ENCODE measurements at regions not wholly inside any gene's neighbourhood (a gene's known extent, or its start where the extent isn't known, plus 50 kb on each side); places are given as distances from the start of the nearest gene placed in this dataset.

DNA sequence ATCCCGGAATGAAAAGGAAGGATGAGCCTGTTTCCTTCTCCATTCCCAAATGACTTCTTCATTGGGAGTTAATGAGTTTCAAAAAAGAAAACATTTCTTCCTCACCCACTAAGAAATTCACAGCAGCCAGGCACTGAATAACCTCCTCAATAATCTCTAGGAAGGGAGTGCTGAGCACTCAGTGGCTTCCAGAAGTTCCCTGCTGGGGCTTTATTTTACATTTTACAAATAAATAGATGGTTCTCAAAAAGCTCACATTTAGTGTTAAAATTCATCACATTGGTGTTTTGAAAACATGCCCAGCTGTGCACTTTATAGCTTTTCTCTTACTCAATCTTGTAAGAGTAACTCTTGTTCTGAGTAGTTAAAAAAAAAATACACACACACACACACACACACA is 148.9 kb upstream of the PFKP start:
- Histone ChIP-seq H3K4me1 (ENCODE audit: control insufficient read depth in 4 of 4, insufficient read depth in 4 of 4, low read length in 3 of 4) (no peaks in the 10 kb centered on the region), H3K36me3 (ENCODE audit: control insufficient read depth in 4 of 4, insufficient read depth in 3 of 4, low read depth in 1 of 4, low read length in 3 of 4) (no peaks in the 10 kb centered on the region), H3K9me3 (ENCODE audit: control insufficient read depth in 4 of 4, low read length in 3 of 4) (no peaks in the 10 kb centered on the region), H3K4me3 (ENCODE audit: low read depth in 1 of 3, low read length in 3 of 3) (no peak overlapping the region), H3K27me3 (ENCODE audit: control insufficient read depth in 4 of 4, insufficient read depth in 4 of 4, low read length in 3 of 4) (peaks cover 0 to 2% (median 0%) of the 10 kb centered on the region in 4 donors), H3K27ac (ENCODE audit: low read depth in 1 of 2, low read length in 2 of 2) (no peak overlapping the region), H3K9ac (ENCODE audit: low read depth in 1 of 2, low read length in 2 of 2) (no peak overlapping the region)
- no peak for DNase-seq (ENCODE audit: low spot score)
- WGBS: 76% methylated on average over 1 of the region's 1 CpG
- TF ChIP-seq, protein P1, sequence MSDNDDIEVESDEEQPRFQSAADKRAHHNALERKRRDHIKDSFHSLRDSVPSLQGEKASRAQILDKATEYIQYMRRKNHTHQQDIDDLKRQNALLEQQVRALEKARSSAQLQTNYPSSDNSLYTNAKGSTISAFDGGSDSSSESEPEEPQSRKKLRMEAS (IDR thresholded peaks at IDR 0.05): no peak
- TF ChIP-seq YY1 (IDR thresholded peaks at IDR 0.05): no peak
- no peak for TF ChIP-seq RAD21 (IDR thresholded peaks at IDR 0.05)
- TF ChIP-seq, protein P2, sequence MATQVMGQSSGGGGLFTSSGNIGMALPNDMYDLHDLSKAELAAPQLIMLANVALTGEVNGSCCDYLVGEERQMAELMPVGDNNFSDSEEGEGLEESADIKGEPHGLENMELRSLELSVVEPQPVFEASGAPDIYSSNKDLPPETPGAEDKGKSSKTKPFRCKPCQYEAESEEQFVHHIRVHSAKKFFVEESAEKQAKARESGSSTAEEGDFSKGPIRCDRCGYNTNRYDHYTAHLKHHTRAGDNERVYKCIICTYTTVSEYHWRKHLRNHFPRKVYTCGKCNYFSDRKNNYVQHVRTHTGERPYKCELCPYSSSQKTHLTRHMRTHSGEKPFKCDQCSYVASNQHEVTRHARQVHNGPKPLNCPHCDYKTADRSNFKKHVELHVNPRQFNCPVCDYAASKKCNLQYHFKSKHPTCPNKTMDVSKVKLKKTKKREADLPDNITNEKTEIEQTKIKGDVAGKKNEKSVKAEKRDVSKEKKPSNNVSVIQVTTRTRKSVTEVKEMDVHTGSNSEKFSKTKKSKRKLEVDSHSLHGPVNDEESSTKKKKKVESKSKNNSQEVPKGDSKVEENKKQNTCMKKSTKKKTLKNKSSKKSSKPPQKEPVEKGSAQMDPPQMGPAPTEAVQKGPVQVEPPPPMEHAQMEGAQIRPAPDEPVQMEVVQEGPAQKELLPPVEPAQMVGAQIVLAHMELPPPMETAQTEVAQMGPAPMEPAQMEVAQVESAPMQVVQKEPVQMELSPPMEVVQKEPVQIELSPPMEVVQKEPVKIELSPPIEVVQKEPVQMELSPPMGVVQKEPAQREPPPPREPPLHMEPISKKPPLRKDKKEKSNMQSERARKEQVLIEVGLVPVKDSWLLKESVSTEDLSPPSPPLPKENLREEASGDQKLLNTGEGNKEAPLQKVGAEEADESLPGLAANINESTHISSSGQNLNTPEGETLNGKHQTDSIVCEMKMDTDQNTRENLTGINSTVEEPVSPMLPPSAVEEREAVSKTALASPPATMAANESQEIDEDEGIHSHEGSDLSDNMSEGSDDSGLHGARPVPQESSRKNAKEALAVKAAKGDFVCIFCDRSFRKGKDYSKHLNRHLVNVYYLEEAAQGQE (IDR thresholded peaks at IDR 0.05): no peak
- TF ChIP-seq RXRA (IDR thresholded peaks at IDR 0.05): no peak
- no peak for TF ChIP-seq NR2F2 (IDR thresholded peaks at IDR 0.05)
- TF ChIP-seq, protein P3, sequence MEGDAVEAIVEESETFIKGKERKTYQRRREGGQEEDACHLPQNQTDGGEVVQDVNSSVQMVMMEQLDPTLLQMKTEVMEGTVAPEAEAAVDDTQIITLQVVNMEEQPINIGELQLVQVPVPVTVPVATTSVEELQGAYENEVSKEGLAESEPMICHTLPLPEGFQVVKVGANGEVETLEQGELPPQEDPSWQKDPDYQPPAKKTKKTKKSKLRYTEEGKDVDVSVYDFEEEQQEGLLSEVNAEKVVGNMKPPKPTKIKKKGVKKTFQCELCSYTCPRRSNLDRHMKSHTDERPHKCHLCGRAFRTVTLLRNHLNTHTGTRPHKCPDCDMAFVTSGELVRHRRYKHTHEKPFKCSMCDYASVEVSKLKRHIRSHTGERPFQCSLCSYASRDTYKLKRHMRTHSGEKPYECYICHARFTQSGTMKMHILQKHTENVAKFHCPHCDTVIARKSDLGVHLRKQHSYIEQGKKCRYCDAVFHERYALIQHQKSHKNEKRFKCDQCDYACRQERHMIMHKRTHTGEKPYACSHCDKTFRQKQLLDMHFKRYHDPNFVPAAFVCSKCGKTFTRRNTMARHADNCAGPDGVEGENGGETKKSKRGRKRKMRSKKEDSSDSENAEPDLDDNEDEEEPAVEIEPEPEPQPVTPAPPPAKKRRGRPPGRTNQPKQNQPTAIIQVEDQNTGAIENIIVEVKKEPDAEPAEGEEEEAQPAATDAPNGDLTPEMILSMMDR (IDR thresholded peaks at IDR 0.05; ENCODE audit: low read depth, low read length, missing input control): no peak
- no peak for TF ChIP-seq TAF1 (conservative IDR thresholded peaks at IDR 0.05)
- no peak for TF ChIP-seq EGR1 (IDR thresholded peaks at IDR 0.05; ENCODE audit: low read depth in 2 of 2)
- no peak for TF ChIP-seq FOXA1 (IDR thresholded peaks at IDR 0.05)
- TF ChIP-seq, protein P4, sequence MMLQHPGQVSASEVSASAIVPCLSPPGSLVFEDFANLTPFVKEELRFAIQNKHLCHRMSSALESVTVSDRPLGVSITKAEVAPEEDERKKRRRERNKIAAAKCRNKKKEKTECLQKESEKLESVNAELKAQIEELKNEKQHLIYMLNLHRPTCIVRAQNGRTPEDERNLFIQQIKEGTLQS (IDR thresholded peaks at IDR 0.05): no peak
- no peak for TF ChIP-seq FOXA2 (IDR thresholded peaks at IDR 0.05)
- TF ChIP-seq HNF4G (IDR thresholded peaks at IDR 0.05): no peak

DNA sequence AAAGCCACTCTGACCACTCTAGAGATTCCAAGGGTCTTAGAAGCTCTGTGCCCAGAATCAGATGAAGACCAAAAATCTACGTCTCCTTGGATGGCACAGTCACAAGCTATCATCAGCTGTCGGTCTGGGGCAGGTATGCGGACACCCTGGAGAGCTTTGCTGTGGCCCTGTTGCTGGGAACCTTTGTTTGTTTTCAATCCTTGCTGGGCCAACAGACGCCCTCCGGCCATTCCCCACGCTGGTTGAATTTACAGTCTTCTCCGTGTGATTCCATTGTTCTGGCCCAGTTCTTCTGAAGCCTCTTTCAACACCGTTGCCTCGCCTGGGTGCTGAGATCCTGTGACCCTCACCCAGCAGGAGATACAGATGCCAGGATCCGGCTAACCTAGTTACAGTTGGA is 149.4 kb upstream of the PFKP start:
- no peak for DNase-seq (ENCODE audit: low spot score)
- 52% methylated on average over 10 of the region's 10 CpGs for WGBS
- H3K27me3 ChIP-seq (ENCODE audit: control insufficient read depth in 4 of 4, insufficient read depth in 4 of 4, low read length in 3 of 4): no peaks in the 10 kb centered on the region

More for the DNA sequence above, 149.4 kb upstream of the PFKP start:
- H3K9ac ChIP-seq (ENCODE audit: low read depth in 1 of 2, low read length in 2 of 2): no peak overlapping the region
- no peaks in the 10 kb centered on the region for H3K4me1 ChIP-seq (ENCODE audit: control insufficient read depth in 4 of 4, insufficient read depth in 4 of 4, low read length in 3 of 4)
- H3K9me3 ChIP-seq (ENCODE audit: control insufficient read depth in 4 of 4, low read length in 3 of 4): no peaks in the 10 kb centered on the region
- no peak overlapping the region for H3K4me3 ChIP-seq (ENCODE audit: low read depth in 1 of 3, low read length in 3 of 3)
- no peak overlapping the region for H3K27ac ChIP-seq (ENCODE audit: low read depth in 1 of 2, low read length in 2 of 2)
- TF ChIP-seq, protein P2 (IDR thresholded peaks at IDR 0.05): no peak
- H3K36me3 ChIP-seq (ENCODE audit: control insufficient read depth in 4 of 4, insufficient read depth in 3 of 4, low read depth in 1 of 4, low read length in 3 of 4): no peaks in the 10 kb centered on the region
